GM18505 (cell line): ENCODE measurements at regions not wholly inside any gene's neighbourhood (a gene's known extent, or its start where the extent isn't known, plus 50 kb on each side); places are given as distances from the start of the nearest gene placed in this dataset.

ENCODE experiments used
- ATAC-seq: cut with Tn5 transposase; IDR thresholded peaks from one replicate; pipeline ENCODE4 v1.9.1; 2021; ENCODE audit not compliant: unreplicated experiment
- POLR2A ChIP-seq: IDR thresholded peaks from 4 replicates; pipeline ENCODE4 v1.6.1; 2011; ENCODE audit warnings: borderline replicate concordance; ENCODE audit not compliant: insufficient read depth, insufficient read length; ENCODE audit errors: extremely low read depth

GRCh38 chr15:69820819-69821218 lies 276.9 kb downstream of the TLE3 start:
- TF ChIP-seq POLR2A: no peak
- no peak for ATAC-seq

- no peak for TF ChIP-seq POLR2A
- no peak for ATAC-seq
These were observed 274.4 kb downstream of the TLE3 start for GRCh38 chr15:69823223-69823907.

GRCh38 chr15:69824075-69824876 lies 273.4 kb downstream of the TLE3 start:
- ATAC-seq: no peak

GRCh38 chr15:69824877-69825406 lies 272.8 kb downstream of the TLE3 start:
- no peak for TF ChIP-seq POLR2A
- ATAC-seq: no peak

More at GRCh38 chr15:69824075-69824876, 273.4 kb downstream of the TLE3 start:
- no peak for TF ChIP-seq POLR2A

- no peak for TF ChIP-seq POLR2A
- ATAC-seq: no peak
These were observed 271.5 kb downstream of the TLE3 start for GRCh38 chr15:69825941-69826818.

GRCh38 chr15:69826819-69827175 lies 270.9 kb downstream of the TLE3 start:
- no peak for TF ChIP-seq POLR2A
- ATAC-seq: no peak

- no peak for ATAC-seq
- TF ChIP-seq POLR2A: no peak
These were observed 270.0 kb downstream of the TLE3 start for GRCh38 chr15:69827751-69828150.

DNA sequence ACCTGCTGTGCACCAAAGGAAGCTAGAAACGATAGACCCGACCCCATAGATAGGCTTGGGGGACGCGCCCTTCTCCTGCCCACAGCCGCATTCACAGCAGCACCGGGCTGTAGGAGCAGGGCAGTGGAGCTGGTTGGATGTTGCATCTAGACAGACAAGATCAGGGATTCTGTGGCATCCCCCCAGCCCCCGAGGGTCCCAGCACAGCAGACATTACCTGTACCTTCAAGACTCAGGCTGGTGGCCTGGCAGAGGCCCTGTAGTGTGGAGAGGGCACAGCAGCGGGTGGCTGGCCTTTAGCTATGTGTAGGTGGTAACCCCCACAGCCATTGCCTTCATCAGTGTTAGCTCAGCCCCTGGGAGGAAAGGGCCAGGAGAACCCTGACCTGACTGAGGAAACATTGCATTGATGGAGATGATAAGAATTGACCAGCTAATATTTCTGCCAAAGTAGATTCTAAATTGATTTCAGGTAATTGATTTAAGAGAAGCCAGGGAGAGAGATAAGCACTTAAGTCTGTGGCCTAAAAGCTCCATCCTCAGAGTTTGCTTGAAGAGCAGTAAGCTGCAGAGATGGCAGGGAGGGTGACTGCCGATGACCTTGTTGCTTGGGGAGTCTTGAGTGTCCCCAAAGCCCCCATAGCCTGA lies 269.4 kb downstream of the TLE3 start:
- no peak for TF ChIP-seq POLR2A
- ATAC-seq: no peak

DNA sequence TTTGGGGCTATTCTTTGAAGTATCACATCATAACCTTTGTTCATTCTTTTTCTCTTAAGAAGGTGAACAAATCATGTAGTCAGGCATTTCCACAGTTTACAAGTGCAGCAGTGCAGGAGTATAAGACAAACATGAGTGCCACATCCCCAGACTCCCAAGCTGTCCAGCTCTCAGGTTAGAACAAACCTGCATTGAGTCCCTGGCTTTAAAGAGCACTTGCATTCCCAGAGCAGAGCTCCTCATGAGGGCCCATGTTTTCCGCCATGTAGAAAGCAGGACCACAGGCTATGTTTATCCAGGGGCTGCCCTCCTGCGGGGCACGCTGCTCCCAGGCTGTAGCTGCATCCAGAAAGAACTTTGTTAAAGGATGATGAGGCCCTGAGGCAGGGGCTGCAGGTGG lies 267.7 kb downstream of the TLE3 start:
- no peak for TF ChIP-seq POLR2A
- ATAC-seq: no peak

GRCh38 chr15:69830430-69830829 lies 267.3 kb downstream of the TLE3 start:
- no peak for ATAC-seq

DNA sequence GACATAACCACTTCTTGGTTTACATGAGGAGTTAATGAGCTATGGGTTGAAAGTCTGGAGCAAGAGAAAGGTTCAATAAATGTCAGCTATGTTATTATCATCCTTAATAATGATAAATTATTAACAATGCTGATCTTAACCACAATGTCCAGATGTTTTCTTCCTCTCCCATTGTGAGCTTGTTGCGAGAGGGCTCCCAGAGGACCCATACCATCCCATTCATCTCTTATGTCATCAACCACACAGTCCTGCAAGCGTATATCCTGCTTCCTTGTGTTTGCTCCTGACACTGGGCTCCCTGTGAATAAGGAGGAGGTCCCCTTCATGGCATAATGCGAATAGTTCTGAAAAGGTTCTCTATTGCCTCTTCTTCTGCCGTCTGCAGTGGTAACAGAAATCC lies 266.8 kb downstream of the TLE3 start:
- no peak for TF ChIP-seq POLR2A
- ATAC-seq: no peak

More at GRCh38 chr15:69830430-69830829, 267.3 kb downstream of the TLE3 start:
- no peak for TF ChIP-seq POLR2A

DNA sequence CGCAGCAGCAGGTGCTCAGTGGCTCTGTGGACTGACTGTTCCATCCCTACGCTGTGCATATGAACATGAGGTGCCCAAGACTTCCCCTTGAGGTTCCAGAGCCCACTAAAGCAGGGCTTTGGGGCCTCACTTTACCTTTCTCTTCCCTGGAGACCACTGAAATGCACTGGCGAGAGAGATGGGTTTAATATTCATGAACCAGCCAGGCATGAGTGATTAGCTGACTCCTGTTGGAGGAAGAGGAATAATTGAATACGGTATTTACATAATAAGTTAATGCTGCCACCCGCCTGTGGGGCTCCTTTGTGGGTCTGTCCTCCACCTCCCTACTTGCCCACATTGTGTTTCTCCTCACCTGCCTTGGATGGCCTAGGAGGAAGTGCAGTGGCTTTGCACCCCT lies 263.4 kb downstream of the TLE3 start:
- ATAC-seq: no peak
- no peak for TF ChIP-seq POLR2A

DNA sequence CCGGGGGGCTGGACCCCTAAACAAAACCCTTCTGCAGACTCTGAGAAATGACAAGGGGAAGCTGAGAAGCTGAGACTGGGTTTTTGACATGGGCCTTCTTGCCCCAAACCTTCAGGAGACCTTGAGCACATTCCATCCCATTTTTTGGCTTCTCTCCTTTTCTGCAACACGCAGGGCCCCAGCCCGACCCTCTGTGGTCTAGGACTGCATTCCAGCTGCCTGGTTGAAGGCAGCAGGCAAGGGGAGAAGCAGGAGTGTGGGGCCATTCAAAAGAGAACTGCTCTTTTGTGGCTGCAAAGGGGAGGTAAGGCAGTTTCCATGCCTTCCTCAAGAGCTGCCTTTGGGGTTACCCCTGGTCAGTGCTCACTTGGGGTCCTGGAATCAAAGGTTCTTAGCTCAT lies 263.0 kb downstream of the TLE3 start:
- no peak for ATAC-seq
- TF ChIP-seq POLR2A: no peak

DNA sequence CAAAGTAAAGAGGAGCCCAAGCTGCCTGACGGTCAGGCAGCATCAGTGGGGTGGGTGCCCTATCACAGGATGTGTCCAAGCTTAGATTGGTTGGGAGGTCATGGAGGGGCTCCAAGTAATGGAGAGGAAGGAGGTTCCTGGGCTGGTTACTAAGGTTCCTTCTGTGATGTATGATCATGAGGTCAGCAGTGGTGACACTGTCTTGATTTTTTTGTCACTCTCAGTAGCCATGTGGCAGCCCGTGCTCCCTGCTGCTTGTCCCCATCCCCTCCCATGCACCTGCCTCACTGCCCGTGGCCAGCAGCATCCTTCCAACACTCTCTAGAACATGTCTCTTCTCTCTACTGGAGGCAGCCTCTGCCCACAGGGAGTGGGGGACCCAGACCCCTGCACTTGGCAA lies 261.7 kb downstream of the TLE3 start:
- no peak for ATAC-seq

More for the DNA sequence above, 261.7 kb downstream of the TLE3 start:
- no peak for TF ChIP-seq POLR2A
